ENCODE measurements at regions not wholly inside any gene's neighbourhood (a gene's known extent, or its start where the extent isn't known, plus 50 kb on each side); places are given as distances from the start of the nearest gene placed in this dataset.

DNA sequence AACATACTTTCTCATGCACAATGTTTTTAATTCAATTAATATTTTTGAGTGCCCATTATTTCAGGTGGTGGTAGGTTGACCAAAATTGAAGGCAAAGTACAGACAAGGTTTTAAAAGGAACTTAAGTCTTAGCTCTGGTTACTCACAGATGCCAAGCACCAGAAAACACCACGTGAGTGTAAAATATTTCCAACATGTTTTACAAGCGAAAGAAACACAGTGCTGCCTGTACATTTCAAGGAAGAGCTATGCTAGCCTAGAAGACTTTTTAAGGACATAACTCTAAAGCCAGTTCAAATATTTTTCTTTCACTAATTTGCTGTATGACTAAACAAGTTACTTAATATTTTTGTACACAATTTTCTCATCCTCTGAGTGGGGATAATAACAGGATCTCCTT is 736.4 kb upstream of the GOT2 start:
- Histone ChIP-seq H2AFZ (ENCODE audit: low read length) (peak overlapping the region; percentile 26), H3K4me2 (ENCODE audit: insufficient read depth, low read length) (no peak overlapping the region), H3K4me3 (ENCODE audit: insufficient read depth, low read length) (no peak overlapping the region), H3K36me3 (ENCODE audit: insufficient read depth, low read length) (no peaks in the 10 kb centered on the region), H3K79me2 (ENCODE audit: insufficient read depth, low read length) (no peaks in the 10 kb centered on the region), H3K27ac (ENCODE audit: low read depth, low read length) (no peak overlapping the region), H3K4me1 (ENCODE audit: insufficient read depth, low read length) (no peaks in the 10 kb centered on the region), H4K20me1 (ENCODE audit: insufficient read depth, low read length) (no peaks in the 10 kb centered on the region), H3K27me3 (ENCODE audit: insufficient read depth, low read length) (no peaks in the 10 kb centered on the region), H3K9me3 (ENCODE audit: low read depth, low read length) (no peaks in the 10 kb centered on the region)
- no peak for DNase-seq (ENCODE audit: insufficient read length, low spot score, missing footprints)
- TF ChIP-seq, protein P1, sequence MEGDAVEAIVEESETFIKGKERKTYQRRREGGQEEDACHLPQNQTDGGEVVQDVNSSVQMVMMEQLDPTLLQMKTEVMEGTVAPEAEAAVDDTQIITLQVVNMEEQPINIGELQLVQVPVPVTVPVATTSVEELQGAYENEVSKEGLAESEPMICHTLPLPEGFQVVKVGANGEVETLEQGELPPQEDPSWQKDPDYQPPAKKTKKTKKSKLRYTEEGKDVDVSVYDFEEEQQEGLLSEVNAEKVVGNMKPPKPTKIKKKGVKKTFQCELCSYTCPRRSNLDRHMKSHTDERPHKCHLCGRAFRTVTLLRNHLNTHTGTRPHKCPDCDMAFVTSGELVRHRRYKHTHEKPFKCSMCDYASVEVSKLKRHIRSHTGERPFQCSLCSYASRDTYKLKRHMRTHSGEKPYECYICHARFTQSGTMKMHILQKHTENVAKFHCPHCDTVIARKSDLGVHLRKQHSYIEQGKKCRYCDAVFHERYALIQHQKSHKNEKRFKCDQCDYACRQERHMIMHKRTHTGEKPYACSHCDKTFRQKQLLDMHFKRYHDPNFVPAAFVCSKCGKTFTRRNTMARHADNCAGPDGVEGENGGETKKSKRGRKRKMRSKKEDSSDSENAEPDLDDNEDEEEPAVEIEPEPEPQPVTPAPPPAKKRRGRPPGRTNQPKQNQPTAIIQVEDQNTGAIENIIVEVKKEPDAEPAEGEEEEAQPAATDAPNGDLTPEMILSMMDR (IDR thresholded peaks at IDR 0.05; ENCODE audit: extremely low read depth, low read depth, low read length), result no peak

DNA sequence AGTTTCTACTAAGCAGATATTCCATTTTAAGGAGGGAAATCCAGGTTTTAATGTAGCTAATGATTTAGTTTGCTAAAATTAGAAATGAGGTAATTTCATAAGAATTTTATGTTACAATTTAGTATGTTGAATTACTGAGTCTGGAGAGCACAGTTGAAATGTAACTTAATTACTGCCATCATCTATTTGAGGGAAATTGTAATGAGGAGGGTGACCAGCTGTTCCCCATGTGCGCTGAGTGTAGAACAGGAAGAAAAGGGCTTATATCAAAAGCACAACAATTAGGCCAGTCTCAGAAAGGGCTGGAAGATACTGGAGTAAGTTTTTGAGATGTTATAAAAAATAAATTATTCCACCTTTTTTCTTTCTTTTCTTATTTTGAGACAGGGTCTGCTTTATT is 735.1 kb upstream of the GOT2 start:
- Histone ChIP-seq H3K4me1 (ENCODE audit: insufficient read depth, low read length) (no peaks in the 10 kb centered on the region), H3K27ac (ENCODE audit: low read depth, low read length) (no peak overlapping the region), H3K27me3 (ENCODE audit: insufficient read depth, low read length) (no peaks in the 10 kb centered on the region), H3K4me3 (ENCODE audit: insufficient read depth, low read length) (no peak overlapping the region), H3K79me2 (ENCODE audit: insufficient read depth, low read length) (no peaks in the 10 kb centered on the region), H3K36me3 (ENCODE audit: insufficient read depth, low read length) (no peaks in the 10 kb centered on the region), H3K9me3 (ENCODE audit: low read depth, low read length) (no peaks in the 10 kb centered on the region), H4K20me1 (ENCODE audit: insufficient read depth, low read length) (no peaks in the 10 kb centered on the region), H2AFZ (ENCODE audit: low read length) (no peak overlapping the region), H3K4me2 (ENCODE audit: insufficient read depth, low read length) (no peak overlapping the region)
- TF ChIP-seq, protein P1 (IDR thresholded peaks at IDR 0.05; ENCODE audit: extremely low read depth, low read depth, low read length), result no peak
- no peak for DNase-seq (ENCODE audit: insufficient read length, low spot score, missing footprints)

DNA sequence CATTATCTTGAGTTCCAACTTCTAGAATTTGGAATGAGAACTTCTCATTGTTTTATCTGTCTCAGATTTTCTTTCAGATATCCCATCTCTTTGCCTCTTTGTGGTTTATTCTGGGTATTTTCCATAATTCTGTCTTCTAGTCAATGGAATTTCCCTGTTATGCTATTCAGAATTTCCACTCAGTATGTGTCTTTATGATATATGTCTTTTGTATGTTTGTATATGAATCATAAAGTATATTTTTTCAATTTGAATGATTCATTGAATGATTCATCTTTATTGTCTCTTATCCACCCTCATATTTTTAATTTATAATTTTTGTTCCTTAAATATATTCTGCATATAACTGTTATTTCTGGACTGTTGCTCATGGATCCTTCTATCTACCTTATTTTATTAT is 729.7 kb upstream of the GOT2 start:
- TF ChIP-seq, protein P1 (IDR thresholded peaks at IDR 0.05; ENCODE audit: extremely low read depth, low read depth, low read length), result no peak
- Histone ChIP-seq H3K27me3 (ENCODE audit: insufficient read depth, low read length) (no peaks in the 10 kb centered on the region), H4K20me1 (ENCODE audit: insufficient read depth, low read length) (no peaks in the 10 kb centered on the region), H3K9me3 (ENCODE audit: low read depth, low read length) (no peaks in the 10 kb centered on the region), H3K4me3 (ENCODE audit: insufficient read depth, low read length) (no peak overlapping the region), H3K4me1 (ENCODE audit: insufficient read depth, low read length) (peaks cover 7% of the 10 kb centered on the region), H3K36me3 (ENCODE audit: insufficient read depth, low read length) (no peaks in the 10 kb centered on the region), H2AFZ (ENCODE audit: low read length) (no peak overlapping the region), H3K79me2 (ENCODE audit: insufficient read depth, low read length) (no peaks in the 10 kb centered on the region), H3K4me2 (ENCODE audit: insufficient read depth, low read length) (no peak overlapping the region), H3K27ac (ENCODE audit: low read depth, low read length) (peak overlapping the region; percentile 56)
- peak; percentile 22 for DNase-seq (ENCODE audit: insufficient read length, low spot score, missing footprints)

DNA sequence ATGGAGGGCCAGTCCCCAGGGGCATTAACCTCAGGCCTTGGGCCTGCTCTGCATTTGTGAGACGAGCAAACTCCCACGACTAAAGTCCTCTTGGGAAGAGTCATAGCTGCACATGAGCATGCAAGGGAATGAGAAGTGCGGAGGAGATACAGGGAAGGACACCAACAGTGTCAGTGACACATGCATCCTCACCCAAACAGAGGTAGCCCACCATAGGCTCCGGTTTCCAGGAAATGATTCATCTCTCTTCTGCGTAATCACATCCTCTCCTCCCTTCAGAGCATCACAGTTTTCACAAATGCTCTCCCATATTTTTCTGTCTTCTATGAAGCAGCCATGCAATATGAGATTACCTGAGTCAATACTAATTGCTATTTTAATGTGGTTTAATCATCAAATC is 725.7 kb upstream of the GOT2 start:
- no peaks in the 10 kb centered on the region for H3K36me3 ChIP-seq (ENCODE audit: insufficient read depth, low read length)
- no peaks in the 10 kb centered on the region for H3K9me3 ChIP-seq (ENCODE audit: low read depth, low read length)
- DNase-seq (ENCODE audit: insufficient read length, low spot score, missing footprints), result peak; percentile 44
- no peak overlapping the region for H3K27ac ChIP-seq (ENCODE audit: low read depth, low read length)
- no peak overlapping the region for H3K4me2 ChIP-seq (ENCODE audit: insufficient read depth, low read length)
- TF ChIP-seq, protein P1 (IDR thresholded peaks at IDR 0.05; ENCODE audit: extremely low read depth, low read depth, low read length), result no peak
- H3K79me2 ChIP-seq (ENCODE audit: insufficient read depth, low read length), result no peaks in the 10 kb centered on the region
- peaks cover 7% of the 10 kb centered on the region for H3K4me1 ChIP-seq (ENCODE audit: insufficient read depth, low read length)
- H3K4me3 ChIP-seq (ENCODE audit: insufficient read depth, low read length), result no peak overlapping the region
- no peaks in the 10 kb centered on the region for H3K27me3 ChIP-seq (ENCODE audit: insufficient read depth, low read length)
- peak overlapping the region; percentile 25 for H2AFZ ChIP-seq (ENCODE audit: low read length)
- H4K20me1 ChIP-seq (ENCODE audit: insufficient read depth, low read length), result no peaks in the 10 kb centered on the region
